ENCODE measurements at regions not wholly inside any gene's neighbourhood (a gene's known extent, or its start where the extent isn't known, plus 50 kb on each side); places are given as distances from the start of the nearest gene placed in this dataset.

- no peak for DNase-seq
Measured at GRCh38 chr17:77867308-77867781, 91.2 kb upstream of the TNRC6C start.

DNA sequence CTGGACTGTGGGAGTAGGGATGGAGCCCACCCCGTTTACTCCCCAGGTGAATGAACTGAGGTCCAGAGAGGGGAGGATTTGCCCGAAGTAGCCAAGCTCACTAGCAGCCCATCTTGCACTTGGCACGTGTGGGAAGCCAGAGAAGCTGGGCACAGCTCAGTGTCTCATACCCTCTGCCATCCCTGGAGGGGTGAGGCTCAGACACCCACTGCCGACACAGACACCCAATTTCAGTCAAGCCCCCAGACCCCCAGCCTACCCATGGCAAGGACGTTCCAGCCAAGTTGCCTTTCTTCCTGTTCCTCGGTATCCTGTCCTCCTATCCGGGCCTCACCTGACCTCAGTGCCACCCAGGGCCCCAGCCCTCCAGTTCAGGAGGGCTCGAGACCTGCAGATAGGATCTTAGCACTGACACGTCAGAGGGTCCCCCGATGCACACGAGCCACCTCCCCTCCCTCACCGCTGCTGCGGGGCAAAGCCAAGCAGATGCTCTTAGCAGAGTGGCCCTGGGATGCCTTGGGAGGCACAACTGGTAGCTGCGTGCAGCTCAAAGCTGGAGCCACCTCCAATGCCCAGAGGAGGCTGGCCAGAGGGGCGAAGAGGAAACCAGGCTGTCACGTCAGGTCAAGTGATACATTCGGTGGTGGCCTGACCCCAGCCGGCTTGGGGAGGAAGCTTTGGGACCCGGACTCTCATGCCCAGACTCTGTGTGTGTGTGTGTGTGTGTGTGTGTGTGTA is 90.4 kb upstream of the TNRC6C start:
- DNase-seq = no peak

GRCh38 chr17:77869041-77869599 is 89.4 kb upstream of the TNRC6C start:
- DNase-seq = no peak

- DNase-seq = no peak
Measured at GRCh38 chr17:77869665-77870132, 88.8 kb upstream of the TNRC6C start.

GRCh38 chr17:77872199-77872598 is 86.3 kb upstream of the TNRC6C start:
- peak; percentile 9 for DNase-seq

- DNase-seq = no peak
Measured at GRCh38 chr17:77872714-77873499, 85.6 kb upstream of the TNRC6C start.

- DNase-seq = no peak
Measured at GRCh38 chr17:77873500-77874302, 84.8 kb upstream of the TNRC6C start.

DNA sequence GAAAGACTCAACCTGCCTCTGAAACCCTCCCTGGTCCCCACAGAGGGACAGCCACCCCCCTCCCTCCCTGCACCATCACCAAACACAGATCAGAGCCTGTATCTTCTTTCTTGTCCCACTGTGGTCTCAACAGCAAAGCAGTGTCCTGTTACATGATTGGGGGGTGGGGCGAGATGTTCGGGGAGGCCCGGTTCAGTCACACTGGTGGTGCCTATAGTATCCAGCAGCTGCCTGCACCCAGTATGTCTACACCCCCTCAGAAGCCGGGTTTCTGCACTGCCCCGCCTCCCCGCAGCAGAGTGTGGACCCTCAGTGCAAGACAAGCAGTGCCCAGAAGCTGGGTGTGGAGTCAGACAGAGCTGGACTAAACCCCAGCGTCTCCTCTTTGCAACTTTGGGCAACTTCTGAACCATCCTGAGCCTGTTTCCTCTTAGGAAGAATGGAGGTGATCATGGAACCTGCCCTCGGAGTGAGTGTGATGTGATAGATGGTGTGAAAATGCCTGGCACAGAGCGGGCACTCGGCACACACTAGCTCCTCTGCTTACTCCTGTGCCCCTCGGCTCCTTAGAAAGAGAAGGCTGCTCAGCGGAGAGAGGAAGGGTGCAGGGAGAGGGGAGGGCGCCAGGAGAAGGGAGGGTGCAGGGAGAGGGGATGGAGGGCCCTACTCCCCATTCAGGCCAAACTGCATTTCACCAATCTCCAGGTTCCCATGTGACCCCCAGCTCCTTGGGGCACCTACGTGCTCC is 84.0 kb upstream of the TNRC6C start:
- DNase-seq = no peak

- no peak for DNase-seq
Measured at GRCh38 chr17:77875051-77875780, 83.3 kb upstream of the TNRC6C start.

DNA sequence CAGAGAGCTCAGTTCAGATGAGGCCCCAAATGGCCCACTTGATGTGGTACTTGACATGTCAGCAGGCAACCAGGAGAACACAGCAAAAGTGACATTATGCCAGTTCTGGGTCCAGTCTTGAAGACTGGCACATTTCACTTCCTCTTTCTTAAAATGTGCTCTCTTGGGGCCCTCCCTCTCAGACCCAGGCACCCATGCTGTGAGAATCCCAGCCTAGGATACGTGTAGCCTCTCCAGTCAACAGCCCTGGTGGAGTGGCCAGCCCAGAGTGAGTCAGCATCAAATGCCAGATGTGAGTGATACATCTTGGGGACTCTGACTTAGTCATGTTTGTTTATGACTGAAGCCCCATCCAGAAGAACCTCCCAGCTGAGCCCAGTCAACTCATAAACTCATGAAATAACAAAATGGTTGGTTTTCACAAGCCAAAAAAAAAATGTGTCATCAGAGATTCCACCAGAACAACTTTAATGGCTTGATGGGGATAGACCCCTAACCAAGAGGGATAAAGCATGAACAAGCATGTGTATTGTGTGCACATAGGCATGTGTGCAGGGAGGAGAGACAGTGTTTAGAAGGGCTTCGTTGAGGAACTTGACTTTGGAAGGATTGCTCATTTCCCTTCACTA is 82.5 kb upstream of the TNRC6C start:
- DNase-seq = no peak

DNA sequence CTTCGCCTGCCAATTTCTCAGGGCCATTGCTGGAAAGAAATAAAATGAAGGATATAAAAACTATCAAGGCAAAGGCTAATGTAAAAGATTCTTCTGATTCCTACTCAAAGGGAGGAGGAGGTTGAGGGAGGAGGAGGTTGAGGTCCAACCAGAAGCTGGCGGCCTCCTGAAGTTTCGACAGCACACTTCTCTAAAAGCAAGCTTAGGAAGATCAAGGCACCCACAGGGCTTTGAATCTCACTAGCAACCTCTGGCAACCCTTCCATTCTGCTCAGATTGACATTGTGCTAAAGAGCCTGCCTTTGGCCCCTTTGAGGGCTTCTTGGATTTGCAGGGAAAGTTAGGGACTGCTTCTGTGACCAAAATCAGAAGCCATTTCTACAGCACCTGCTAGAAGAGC is 81.5 kb upstream of the TNRC6C start:
- no peak for DNase-seq

- no peak for DNase-seq
Measured at GRCh38 chr17:77877646-77878355, 80.7 kb upstream of the TNRC6C start.

GRCh38 chr17:77879226-77879895 is 79.1 kb upstream of the TNRC6C start:
- DNase-seq = no peak

DNA sequence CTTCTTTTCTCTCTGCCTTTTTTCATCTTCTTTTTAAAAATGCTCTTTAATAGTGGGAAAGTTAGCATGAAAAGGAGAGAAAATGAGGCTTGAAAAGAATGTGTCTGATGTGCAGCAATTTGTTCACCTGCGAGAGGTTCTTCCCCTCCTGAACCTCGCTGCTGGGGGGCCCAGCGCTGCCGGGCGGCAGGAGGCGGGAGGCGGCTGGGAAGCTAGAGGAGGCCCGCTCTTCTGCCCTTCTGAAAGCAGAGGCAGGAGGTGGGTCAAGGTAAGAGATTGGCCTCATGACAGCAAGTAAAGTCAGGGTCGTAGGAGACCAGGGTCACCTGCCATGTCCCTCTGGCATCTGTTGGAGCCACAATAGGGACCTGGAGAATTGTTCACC is 78.6 kb upstream of the TNRC6C start:
- DNase-seq = no peak

GRCh38 chr17:77880711-77881450 is 77.6 kb upstream of the TNRC6C start:
- peak; percentile 6 for DNase-seq

GRCh38 chr17:77881545-77881944 is 77.0 kb upstream of the TNRC6C start:
- DNase-seq = peak; percentile 57

- no peak for DNase-seq
Measured at GRCh38 chr17:77882040-77882439, 76.5 kb upstream of the TNRC6C start.

GRCh38 chr17:77882481-77883212 is 75.9 kb upstream of the TNRC6C start:
- peak; percentile 85 for DNase-seq
